Stimulated activated CD4-positive, alpha-beta T cell treated with anti-CD3 and anti-CD28 coated beads, TNF-alpha, amount 100 ng/mL, for 24 hours (primary cell): ENCODE measurements at regions not wholly inside any gene's neighbourhood (a gene's known extent, or its start where the extent isn't known, plus 50 kb on each side); places are given as distances from the start of the nearest gene placed in this dataset.
"Not testable (repeated sequence)": the region's sequence is repeated elsewhere in the genome, so short reads cannot be mapped to it uniquely, and the experiment has no call there.

Experiments
- DNase-seq, 3 experiments: peaks; one replicate each; pipeline ENCODE4 v3.0.0-alpha.2; 2020; ENCODE audit warnings: low read depth in 3 of 3

- DNase-seq, result not testable (repeated sequence)
These were observed 106.5 kb upstream of the NDST3 start for GRCh38 chr4:117927823-117928222.

DNA sequence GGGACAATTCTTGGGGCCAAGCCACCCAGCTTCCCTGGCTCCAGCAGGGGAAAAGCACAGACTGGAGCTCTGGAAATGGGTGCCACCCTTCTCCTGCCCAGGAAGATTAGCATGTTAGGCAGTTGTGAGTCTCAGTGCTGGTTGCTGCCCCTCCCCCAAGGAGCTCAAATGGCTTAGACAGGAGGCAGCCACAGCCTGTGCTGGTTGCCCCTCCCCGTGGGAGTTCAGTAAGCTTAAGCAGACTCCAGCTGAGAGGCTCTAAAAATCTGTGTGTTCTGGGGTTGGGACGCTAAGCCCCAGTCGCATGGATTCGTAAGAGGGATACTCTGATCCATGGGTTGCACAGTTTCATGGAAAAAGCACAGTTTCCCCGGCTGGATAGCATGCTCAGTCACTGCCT, 92.7 kb upstream of the NDST3 start:
- no peak for DNase-seq

DNA sequence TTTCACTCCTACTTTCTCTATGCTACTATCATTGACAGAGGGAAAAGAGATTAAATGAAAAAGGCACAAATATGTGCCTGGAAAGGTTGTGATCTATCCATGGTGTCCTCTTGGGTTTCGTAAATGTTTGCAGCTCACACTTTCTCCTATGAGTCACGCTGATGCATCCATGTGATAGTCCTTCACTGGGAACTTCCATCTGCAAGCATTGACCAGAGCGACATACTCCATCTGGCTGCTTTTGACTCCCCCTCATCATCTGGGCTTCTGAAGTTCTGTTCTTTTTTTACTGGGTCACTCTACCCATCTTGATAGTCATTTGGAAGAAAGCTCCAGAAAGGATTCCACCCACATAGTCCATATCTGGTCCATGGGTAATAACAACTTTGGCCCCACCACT, 84.7 kb upstream of the NDST3 start:
- no peak for DNase-seq

DNA sequence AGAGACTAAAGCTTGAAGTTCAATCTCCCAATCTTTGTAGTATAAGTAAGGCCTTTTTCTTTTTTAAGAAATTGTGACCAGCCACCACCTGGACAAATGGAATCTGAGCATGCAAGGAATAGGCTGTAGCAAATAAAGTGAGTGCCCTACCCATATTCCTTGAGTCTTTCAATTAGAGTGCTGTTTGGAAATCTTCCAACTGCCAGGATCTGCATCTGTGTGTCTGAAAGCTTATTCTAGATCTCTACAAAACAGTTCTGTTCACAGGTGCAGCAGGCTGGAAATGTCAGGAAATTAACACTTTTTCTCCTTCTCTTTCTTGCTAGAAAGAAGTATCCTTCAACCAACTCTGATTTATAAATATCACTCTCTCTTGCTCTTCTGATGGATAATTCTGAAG, 76.7 kb upstream of the NDST3 start:
- DNase-seq, result no peak

GRCh38 chr4:117965622-117966021, 68.7 kb upstream of the NDST3 start:
- DNase-seq, result no peak

DNA sequence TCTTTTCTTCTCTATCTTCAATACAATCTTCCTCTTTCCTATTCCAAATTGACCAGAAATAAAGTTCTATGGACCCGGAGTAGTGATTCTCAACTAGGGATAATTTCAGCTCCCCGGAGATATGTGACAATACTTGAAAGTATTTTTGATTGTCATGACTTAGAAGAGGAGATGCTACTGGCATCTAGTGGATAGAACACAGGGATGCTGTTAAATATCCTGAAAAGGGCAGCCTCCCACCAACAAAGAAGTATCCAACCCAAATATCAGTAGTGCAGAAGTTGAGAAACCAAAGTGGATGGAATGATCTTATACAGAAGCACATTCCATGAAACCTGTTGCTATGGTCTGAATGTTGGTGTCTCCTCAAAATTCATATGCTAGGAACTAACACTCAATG, 65.7 kb upstream of the NDST3 start:
- DNase-seq, result no peak

DNA sequence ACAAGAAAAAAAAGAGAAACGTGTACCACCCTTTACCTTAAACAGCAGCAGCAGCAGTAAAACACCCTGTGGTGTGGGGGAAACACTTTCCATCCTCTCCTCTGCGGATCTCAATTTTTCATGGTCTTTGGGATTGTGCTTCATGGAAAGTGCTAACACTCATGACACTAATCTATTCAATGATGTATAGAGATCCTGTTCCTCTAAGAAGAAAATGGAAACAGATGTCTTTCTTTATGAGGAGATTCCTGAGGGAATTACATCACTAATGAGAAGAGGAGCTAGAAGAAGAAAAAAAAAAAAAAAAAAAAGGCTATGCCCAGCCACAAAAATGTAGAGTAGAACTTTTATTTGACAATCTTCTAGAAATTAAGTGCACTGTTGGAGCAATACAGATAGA, 62.9 kb upstream of the NDST3 start:
- DNase-seq, result no peak

GRCh38 chr4:117983541-117984365, 50.5 kb upstream of the NDST3 start:
- DNase-seq, result no peak

DNA sequence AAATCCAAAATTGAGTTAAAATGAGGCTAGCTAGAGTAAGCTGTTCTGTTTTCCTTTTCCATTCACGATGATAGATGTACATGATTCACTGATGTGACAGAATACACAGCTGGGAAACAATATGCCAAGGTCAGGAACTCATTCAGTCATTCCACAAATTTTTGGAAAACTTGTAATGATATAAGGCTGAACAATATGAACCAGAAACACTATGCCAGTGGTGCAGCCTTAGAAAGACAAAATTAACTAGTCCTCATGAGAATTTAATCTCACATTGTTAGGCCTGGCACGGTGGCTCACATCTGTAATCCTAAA, 50.0 kb upstream of the NDST3 start:
- DNase-seq, result no peak
